H1 (cell line): ENCODE measurements at regions not wholly inside any gene's neighbourhood (a gene's known extent, or its start where the extent isn't known, plus 50 kb on each side); places are given as distances from the start of the nearest gene placed in this dataset.
A peak's percentile ranks its signal among the peaks of the same experiment; 100 is the strongest.

Experiments used
- CTCF ChIA-PET: fragments of 300-600 bp; sonication (Branson Sonifier 250); formaldehyde crosslinking; loops from one replicate; lab custom pipeline; 2021; ENCODE audit not compliant: partially characterized antibody; lab: Charles Lee
- POLR2A ChIA-PET: fragments of 300-600 bp; sonication (Branson Sonifier 250); formaldehyde crosslinking; loops from one replicate; lab custom pipeline; 2021; ENCODE audit warnings: inconsistent platforms; ENCODE audit not compliant: partially characterized antibody; lab: Charles Lee
- DNase-seq, 2 experiments: peaks; one replicate each; pipeline versions ENCODE4 v3.0.0 to v3.0.0-alpha.2; 2010 to 2022; ENCODE audit warnings: low spot score in 2 of 2, low read depth in 1 of 2, mixed read lengths in 1 of 2
- FAIRE-seq: peaks from 2 replicates; lab custom pipeline; 2011; peaks lifted over from hg19 to GRCh38; lab: Jason Lieb, UNC
- H2AFZ ChIP-seq: 2 replicates; pipeline ENCODE4 v1.8.1; 2012; ENCODE audit warnings: low read length, inconsistent platforms
- H2AK5ac ChIP-seq: 2 replicates; pipeline ENCODE4 v1.6.1; 2013; ENCODE audit warnings: low read depth, low read length
- H2BK120ac ChIP-seq: replicated peaks from 2 replicates; pipeline ENCODE3; 2013; ENCODE audit warnings: low read depth, low read length, inconsistent platforms
- H2BK12ac ChIP-seq: 2 replicates; pipeline ENCODE4 v1.6.1; 2013; ENCODE audit warnings: low read depth, low read length
- H2BK15ac ChIP-seq: 2 replicates; pipeline ENCODE4 v1.6.1; 2013; ENCODE audit warnings: low read length
- H2BK20ac ChIP-seq: 2 replicates; pipeline ENCODE4 v1.6.1; 2013; ENCODE audit warnings: low read length
- H2BK5ac ChIP-seq: 2 replicates; pipeline ENCODE4 v1.6.1; 2013; ENCODE audit warnings: low read depth, low read length
- H3K14ac ChIP-seq: 2 replicates; pipeline ENCODE4 v1.6.1; 2013; ENCODE audit warnings: inconsistent platforms; ENCODE audit not compliant: insufficient read length
- H3K18ac ChIP-seq: 2 replicates; pipeline ENCODE4 v1.6.1; 2013; ENCODE audit warnings: low read length; ENCODE audit errors: extremely low read depth
- H3K23ac ChIP-seq: 2 replicates; pipeline ENCODE4 v1.6.1; 2013; ENCODE audit warnings: inconsistent platforms; ENCODE audit not compliant: insufficient read length
- H3K23me2 ChIP-seq: 2 replicates; pipeline ENCODE4 v1.6.1; 2013; ENCODE audit warnings: low read depth, low read length
- H3K27ac ChIP-seq: 2 replicates; pipeline ENCODE4 v1.6.1; 2011; ENCODE audit warnings: low read depth, low read length, inconsistent platforms
- H3K27me3 ChIP-seq, 4 experiments: replicated peaks in 1 of 4; 1 replicate in 1 of 4; 2 replicates in 3 of 4; pipeline versions ENCODE4 v1.6.1 to v1.8.1; 2011 to 2013; ENCODE audit warnings: low read length in 3 of 4, mild to moderate bottlenecking in 3 of 4, inconsistent platforms in 2 of 4, mixed read lengths in 2 of 4, moderate library complexity in 1 of 4; ENCODE audit not compliant: control insufficient read depth in 3 of 4, insufficient read depth in 3 of 4; ENCODE audit errors: extremely low read depth in 1 of 4
- H3K36me3 ChIP-seq, 4 experiments: 2 replicates each; pipeline versions ENCODE4 v1.6.1 to v1.8.1; 2011 to 2013; ENCODE audit warnings: mild to moderate bottlenecking in 4 of 4, low read length in 3 of 4, moderate library complexity in 2 of 4, control low read depth in 1 of 4, inconsistent platforms in 1 of 4; ENCODE audit not compliant: insufficient read depth in 4 of 4, control insufficient read depth in 2 of 4
- H3K4ac ChIP-seq: replicated peaks from 2 replicates; pipeline ENCODE3; 2013; ENCODE audit warnings: low read length, low read depth, mixed read lengths, inconsistent platforms; ENCODE audit not compliant: insufficient read length
- H3K4me1 ChIP-seq, 4 experiments: replicated peaks in 1 of 4; 1 replicate in 1 of 4; 2 replicates in 3 of 4; pipeline versions ENCODE4 v1.6.1 to v1.8.1; 2011 to 2013; ENCODE audit warnings: low read length in 3 of 4, inconsistent platforms in 2 of 4, mixed read lengths in 1 of 4; ENCODE audit not compliant: insufficient read depth in 4 of 4, control insufficient read depth in 3 of 4
- H3K4me2 ChIP-seq, 2 experiments: 2 replicates each; pipeline versions ENCODE4 v1.6.1 to v1.8.1; 2011 to 2013; ENCODE audit warnings: low read depth in 2 of 2, low read length in 2 of 2, control low read depth in 1 of 2, inconsistent platforms in 1 of 2, mild to moderate bottlenecking in 1 of 2; ENCODE audit not compliant: insufficient read depth in 1 of 2
- H3K4me3 ChIP-seq, 4 experiments: fragments of 200-600, 300-600 bp in 1 of 4; sonication (generic), shearing (Covaris generic), sonication (Bioruptor Twin) in 1 of 4; 2 replicates each; pipeline versions ENCODE4 v1.5.1 to v1.8.1; 2011 to 2016; ENCODE audit warnings: low read length in 4 of 4, low read depth in 3 of 4, control low read depth in 2 of 4, inconsistent platforms in 2 of 4, mild to moderate bottlenecking in 2 of 4, mixed read lengths in 1 of 4, moderate library complexity in 1 of 4; ENCODE audit not compliant: insufficient read depth in 2 of 4; ENCODE audit errors: extremely low read depth in 1 of 4
- H3K56ac ChIP-seq: replicated peaks from 2 replicates; pipeline ENCODE3; 2013; ENCODE audit warnings: low read depth, mild to moderate bottlenecking, mixed read lengths, low read length, inconsistent platforms; ENCODE audit not compliant: insufficient read length
- H3K79me1 ChIP-seq: 2 replicates; pipeline ENCODE4 v1.6.1; 2013; ENCODE audit warnings: low read depth, low read length, control low read depth
- H3K79me2 ChIP-seq, 2 experiments: 2 replicates each; pipeline versions ENCODE4 v1.6.1 to v1.8.1; 2012 to 2013; ENCODE audit warnings: low read length in 2 of 2, mild to moderate bottlenecking in 2 of 2, inconsistent platforms in 1 of 2; ENCODE audit not compliant: insufficient read depth in 2 of 2, control insufficient read depth in 1 of 2
- H3K9ac ChIP-seq, 4 experiments: replicated peaks in 1 of 4; 1 replicate in 1 of 4; 2 replicates in 3 of 4; pipeline versions ENCODE4 v1.6.1 to v1.8.1; 2011 to 2013; ENCODE audit warnings: low read depth in 3 of 4, low read length in 3 of 4, control low read depth in 2 of 4, mild to moderate bottlenecking in 2 of 4, moderate library complexity in 2 of 4, inconsistent platforms in 1 of 4; ENCODE audit errors: extremely low read depth in 1 of 4
- H3K9me3 ChIP-seq, 2 experiments: 2 replicates each; pipeline versions ENCODE4 v1.6.1 to v1.8.1; 2012 to 2013; ENCODE audit warnings: mild to moderate bottlenecking in 2 of 2, moderate library complexity in 2 of 2, control low read depth in 1 of 2, inconsistent platforms in 1 of 2, low read depth in 1 of 2, low read length in 1 of 2, mixed read lengths in 1 of 2; ENCODE audit not compliant: insufficient read depth in 2 of 2
- H4K20me1 ChIP-seq, 2 experiments: replicated peaks in 1 of 2; 2 replicates each; pipeline versions ENCODE3 to v1.8.1; 2011 to 2013; ENCODE audit warnings: inconsistent platforms in 2 of 2, low read length in 2 of 2, mild to moderate bottlenecking in 1 of 2; ENCODE audit not compliant: insufficient read depth in 2 of 2, control insufficient read depth in 1 of 2
- H4K5ac ChIP-seq: 2 replicates; pipeline ENCODE4 v1.6.1; 2013; ENCODE audit warnings: low read length, low read depth, mixed read lengths, inconsistent platforms; ENCODE audit not compliant: insufficient read length
- H4K8ac ChIP-seq: 2 replicates; pipeline ENCODE4 v1.8.0; 2013; ENCODE audit warnings: mild to moderate bottlenecking, moderate library complexity, low read length, inconsistent platforms; ENCODE audit not compliant: insufficient read depth; ENCODE audit errors: extremely low read depth
- H4K91ac ChIP-seq: replicated peaks from 2 replicates; pipeline ENCODE3; 2013; ENCODE audit warnings: low read length, mixed read lengths, inconsistent platforms; ENCODE audit not compliant: insufficient read length
- ASH2L ChIP-seq: fragments of 200-600, 300-600 bp; sonication (generic); IDR thresholded peaks from one replicate; pipeline ENCODE4 v1.7.1; 2017; ENCODE audit warnings: low read length
- CEBPB ChIP-seq: IDR thresholded peaks from 2 replicates; pipeline ENCODE4 v1.6.1; 2012; ENCODE audit warnings: low read depth, low read length
- SAP30 ChIP-seq: fragments of 300-600 bp; sonication (generic); IDR thresholded peaks from 2 replicates; pipeline ENCODE4 v1.7.1; 2012; ENCODE audit warnings: low read length, moderate library complexity, mild to moderate bottlenecking, inconsistent platforms; ENCODE audit not compliant: insufficient read depth, insufficient replicate concordance
- WGBS, 2 experiments: shearing (Covaris generic) in 1 of 2; methylation state at CpG; one replicate each; pipeline versions ENCODE4 v1.1.6 to v1.1.7; 2013 to 2015; ENCODE audit warnings: low lambda C conversion rate in 2 of 2, mixed read lengths in 2 of 2, inconsistent platforms in 1 of 2, low coverage in 1 of 2, missing lambda C conversion rate in 1 of 2; ENCODE audit not compliant: insufficient replicate concordance in 2 of 2, insufficient coverage in 1 of 2, insufficient read length in 1 of 2; ENCODE audit errors: extremely low coverage in 1 of 2, missing lambda C conversion rate in 1 of 2; 5-methylcytosine and 5-hydroxymethylcytosine counted together

DNA sequence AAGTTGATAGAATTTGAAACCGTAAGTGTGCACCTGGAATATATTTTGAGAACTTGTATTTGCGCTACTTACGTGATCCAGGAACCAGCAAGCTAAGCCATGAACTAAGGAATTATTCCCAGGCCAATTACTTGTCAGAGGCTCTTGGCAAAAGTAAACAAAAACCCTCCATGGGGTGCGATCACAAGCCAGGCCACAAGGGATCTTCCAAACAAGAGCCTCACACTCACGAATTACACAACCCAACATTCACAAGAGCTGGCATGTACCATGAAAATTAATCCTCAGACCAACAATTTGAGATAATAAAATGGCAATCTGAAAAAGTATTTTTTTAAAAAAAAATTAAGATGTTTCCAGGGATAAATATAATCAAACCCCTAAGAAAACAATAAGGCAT, 467.0 kb upstream of the AKR1E2 start:
- POLR2A ChIA-PET = no interaction called here

More for the DNA sequence above, 467.0 kb upstream of the AKR1E2 start:
- Histone ChIP-seq H3K23ac (no peak overlapping the region), H2BK20ac (no peak overlapping the region), H4K8ac (no peak overlapping the region), H2BK120ac (no peak overlapping the region), H3K4ac (no peak overlapping the region), H2AFZ (no peak overlapping the region), H2BK15ac (no peak overlapping the region), H3K4me2 (no peak overlapping the region), H2BK5ac (no peak overlapping the region), H4K20me1 (no peaks in the 10 kb centered on the region), H4K91ac (no peak overlapping the region), H3K79me2 (no peaks in the 10 kb centered on the region), H3K9me3 (no peaks in the 10 kb centered on the region), H3K9ac (no peak overlapping the region), H3K27me3 (no peaks in the 10 kb centered on the region), H3K27ac (no peak overlapping the region), H4K5ac (no peak overlapping the region), H3K56ac (no peak overlapping the region), H2AK5ac (no peak overlapping the region), H2BK12ac (no peak overlapping the region), H3K14ac (no peak overlapping the region), H3K4me1 (peaks cover 0 to 3% (median 0%) of the 10 kb centered on the region in 4 experiments; a peak in 3 of 7 replicates), H3K79me1 (no peaks in the 10 kb centered on the region), H3K36me3 (no peaks in the 10 kb centered on the region), H3K4me3 (no peak overlapping the region), H3K23me2 (no peaks in the 10 kb centered on the region), H3K18ac (no peak overlapping the region)
- CTCF ChIA-PET = interaction anchor here (0.5 to 0.8 kb wide), 2 partner anchors 10 to 38 kb away, joined by 3 to 4 read pairs; no protein-coding TSS in a partner anchor
- TF ChIP-seq ASH2L (no peak), CEBPB (0 out of 2 replicates have a peak, but pooled peaks have one; percentile 13), SAP30 (no peak)
- 73% methylated on average over 5 of the region's 5 CpGs; no CpG with 5 or more reads in 1 of the 2 experiments for WGBS, 2 experiments
- DNase-seq (no peak), FAIRE-seq (no peak)
